Testis (tissue), 2 donors: ENCODE measurements at regions not wholly inside any gene's neighbourhood (a gene's known extent, or its start where the extent isn't known, plus 50 kb on each side); places are given as distances from the start of the nearest gene placed in this dataset.

Experiments used
- CTCF ChIP-seq, 3 experiments: fragments of 450-650 bp in 2 of 3; fragments of 200-600 bp in 1 of 3; sonication (generic) in 1 of 3; IDR thresholded peaks; one replicate each; pipeline ENCODE4 v1.5.1; 2016 to 2019; ENCODE audit warnings: antibody characterized with exemption in 3 of 3, mild to moderate bottlenecking in 2 of 3, moderate library complexity in 1 of 3
- POLR2A ChIP-seq: fragments of 450-650 bp; IDR thresholded peaks from one replicate; pipeline ENCODE4 v1.6.1; 2017; ENCODE audit warnings: antibody characterized with exemption, mild to moderate bottlenecking, moderate library complexity

- TF ChIP-seq CTCF (IDR thresholded peaks at IDR 0.05) (no peak), POLR2A (no peak)
These were observed 192.5 kb upstream of the RGPD4 start for GRCh38 chr2:107634172-107634571.
